Kidney (tissue), 13 donors: ENCODE measurements at regions not wholly inside any gene's neighbourhood (a gene's known extent, or its start where the extent isn't known, plus 50 kb on each side); places are given as distances from the start of the nearest gene placed in this dataset.
"Not testable (repeated sequence)": the region's sequence is repeated elsewhere in the genome, so short reads cannot be mapped to it uniquely, and the experiment has no call there.

Experiments used
- DNase-seq, 5 donors: peaks; one replicate each; pipeline ENCODE4 v3.0.0-alpha.2; 2013 to 2020
- FAIRE-seq: peaks from 2 replicates; lab custom pipeline; 2012; peaks lifted over from hg19 to GRCh38; lab: Jason Lieb, UNC
- H3K27ac ChIP-seq, 2 donors: one replicate each; pipeline ENCODE4 v1.7.0; 2013; ENCODE audit warnings: low read depth in 2 of 2, low read length in 2 of 2, inconsistent platforms in 1 of 2
- H3K27me3 ChIP-seq: one replicate; pipeline ENCODE4 v1.7.1; 2013; ENCODE audit warnings: low read length, inconsistent platforms; ENCODE audit not compliant: control insufficient read depth, insufficient read depth
- H3K36me3 ChIP-seq, 3 donors: one replicate each; pipeline versions ENCODE4 v1.7.0 to v1.7.1; 2013; ENCODE audit warnings: low read length in 3 of 3, control low read depth in 1 of 3, inconsistent platforms in 1 of 3; ENCODE audit not compliant: insufficient read depth in 3 of 3, control insufficient read depth in 2 of 3
- H3K4me1 ChIP-seq, 3 donors: one replicate each; pipeline versions ENCODE4 v1.7.0 to v1.7.1; 2013; ENCODE audit warnings: low read length in 3 of 3, inconsistent platforms in 1 of 3, low read depth in 1 of 3; ENCODE audit not compliant: control insufficient read depth in 2 of 3, insufficient read depth in 2 of 3
- H3K4me3 ChIP-seq, 3 donors: one replicate each; pipeline versions ENCODE4 v1.7.0 to v1.8.1; 2013; ENCODE audit warnings: low read length in 3 of 3, control low read depth in 1 of 3, inconsistent platforms in 1 of 3
- H3K9ac ChIP-seq, 3 donors: one replicate each; pipeline versions ENCODE4 v1.7.0 to v1.7.1; 2013; ENCODE audit warnings: low read length in 3 of 3, control low read depth in 1 of 3, inconsistent platforms in 1 of 3
- H3K9me3 ChIP-seq, 3 donors: one replicate each; pipeline versions ENCODE4 v1.7.0 to v1.7.1; 2013; ENCODE audit warnings: low read length in 3 of 3, control low read depth in 1 of 3, inconsistent platforms in 1 of 3; ENCODE audit not compliant: control insufficient read depth in 2 of 3, insufficient read depth in 1 of 3
- CTCF ChIP-seq: IDR thresholded peaks from 3 replicates; pipeline ENCODE4 v1.5.1; 2012; ENCODE audit warnings: mild to moderate bottlenecking, moderate library complexity, borderline replicate concordance; ENCODE audit not compliant: insufficient read depth; ENCODE audit errors: extremely low read depth
- intact Hi-C: fragments of 100-400 bp; cut with DNase I; formaldehyde crosslinking; loops from one replicate; pipeline ENCODE4 v1.11.1; 2022
- donor health status: control.
- donor health status: control.
- donor health status: control.
- donor health status: control.
- donor health status: control.
- donor health status: DM: yes; HTN: yes; CAD: no.
- donor health status: Normal renal cell carcinoma (clear cell type).

GRCh38 chr18:78430131-78430758 lies 549.4 kb upstream of the SALL3 start:
- Histone ChIP-seq H3K27ac (no peak overlapping the region), H3K36me3 (no peaks in the 10 kb centered on the region), H3K4me1 (no peaks in the 10 kb centered on the region), H3K9ac (no peak overlapping the region), H3K27me3 (no peaks in the 10 kb centered on the region), H3K4me3 (no peak overlapping the region), H3K9me3 (no peaks in the 10 kb centered on the region)
- TF ChIP-seq CTCF = no peak
- DNase-seq (no peak), FAIRE-seq (no peak)
- intact Hi-C loops = no loop called here

- FAIRE-seq (no peak), DNase-seq (no peak)
- no peaks in the 10 kb centered on the region for H3K9me3 ChIP-seq
- no peak overlapping the region for H3K27ac ChIP-seq
- no peaks in the 10 kb centered on the region for H3K27me3 ChIP-seq
- no peak for TF ChIP-seq CTCF
- no peak overlapping the region for H3K4me3 ChIP-seq
- intact Hi-C loops = no loop called here
- H3K9ac ChIP-seq = no peak overlapping the region
- no peaks in the 10 kb centered on the region for H3K4me1 ChIP-seq
- H3K36me3 ChIP-seq = no peaks in the 10 kb centered on the region
These were observed 548.0 kb upstream of the SALL3 start for GRCh38 chr18:78431606-78432005.

GRCh38 chr18:78433562-78433961 lies 546.1 kb upstream of the SALL3 start:
- Histone ChIP-seq H3K27ac (no peak overlapping the region), H3K9ac (no peak overlapping the region), H3K36me3 (no peaks in the 10 kb centered on the region), H3K4me3 (no peak overlapping the region), H3K4me1 (no peaks in the 10 kb centered on the region), H3K9me3 (no peaks in the 10 kb centered on the region), H3K27me3 (no peaks in the 10 kb centered on the region)
- DNase-seq = no peak
- TF ChIP-seq CTCF = no peak
- no peak for FAIRE-seq
- intact Hi-C loops = no loop called here

GRCh38 chr18:78436110-78436509 lies 543.5 kb upstream of the SALL3 start:
- no peaks in the 10 kb centered on the region for H3K27me3 ChIP-seq
- no peaks in the 10 kb centered on the region for H3K4me1 ChIP-seq
- H3K9me3 ChIP-seq = no peaks in the 10 kb centered on the region
- intact Hi-C loops = no loop called here
- no peak overlapping the region for H3K27ac ChIP-seq
- H3K36me3 ChIP-seq = no peaks in the 10 kb centered on the region
- DNase-seq = no peak
- H3K9ac ChIP-seq = no peak overlapping the region
- TF ChIP-seq CTCF = no peak
- FAIRE-seq = no peak
- no peak overlapping the region for H3K4me3 ChIP-seq

GRCh38 chr18:78438235-78438634 lies 541.4 kb upstream of the SALL3 start:
- H3K27me3 ChIP-seq, H3K36me3 ChIP-seq, H3K27ac ChIP-seq, FAIRE-seq, H3K9ac ChIP-seq, DNase-seq, H3K4me3 ChIP-seq, H3K9me3 ChIP-seq, H3K4me1 ChIP-seq, intact Hi-C loops: not testable (repeated sequence)
